ENCODE measurements at regions not wholly inside any gene's neighbourhood (a gene's known extent, or its start where the extent isn't known, plus 50 kb on each side); places are given as distances from the start of the nearest gene placed in this dataset.

DNA sequence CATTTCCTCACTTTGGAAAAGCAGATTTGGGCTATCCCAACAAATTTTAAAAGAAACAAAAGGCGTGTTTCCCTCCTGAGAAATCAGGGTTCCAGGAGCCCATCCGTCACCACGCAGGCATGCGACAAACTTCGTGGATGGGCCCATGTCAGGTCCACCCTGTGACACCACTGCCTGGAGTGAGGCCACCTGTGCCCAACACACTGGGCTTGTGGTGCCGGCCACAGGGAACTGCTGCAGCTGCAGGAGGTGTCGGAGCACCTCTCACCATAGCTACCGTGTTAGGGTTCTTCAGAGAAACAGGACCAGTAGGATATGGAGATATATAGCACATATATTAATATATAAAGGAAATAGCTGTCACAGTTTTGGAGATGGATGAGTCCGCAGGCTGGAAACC is 53.0 kb upstream of the BCL11B start:
- Histone ChIP-seq H3K79me2 (ENCODE audit: control insufficient read depth in 1 of 2, insufficient read depth in 2 of 2, low read length in 2 of 2) (no peaks in the 10 kb centered on the region), H3K14ac (ENCODE audit: insufficient read length) (no peak overlapping the region), H3K56ac (replicated peaks; ENCODE audit: insufficient read length, low read depth, low read length) (no peak overlapping the region), H2AFZ (ENCODE audit: low read length) (no peak overlapping the region), H3K9ac (replicated peaks in 1 of 4; ENCODE audit: extremely low read depth in 1 of 4, low read depth in 3 of 4, low read length in 3 of 4) (no peak overlapping the region), H3K4me3 (ENCODE audit: extremely low read depth in 1 of 4, insufficient read depth in 2 of 4, low read depth in 3 of 4, low read length in 4 of 4) (no peak overlapping the region), H3K79me1 (ENCODE audit: low read depth, low read length) (no peaks in the 10 kb centered on the region), H3K23me2 (ENCODE audit: low read depth, low read length) (no peaks in the 10 kb centered on the region), H3K4me1 (replicated peaks in 1 of 4; ENCODE audit: control insufficient read depth in 3 of 4, insufficient read depth in 4 of 4, low read length in 3 of 4) (peaks cover 0 to 3% (median 0%) of the 10 kb centered on the region in 4 experiments; a peak in 4 of 7 replicates), H2BK12ac (ENCODE audit: low read depth, low read length) (no peak overlapping the region), H2BK15ac (ENCODE audit: low read length) (no peak overlapping the region), H4K91ac (replicated peaks; ENCODE audit: insufficient read length, low read length) (no peak overlapping the region), H2AK5ac (ENCODE audit: low read depth, low read length) (no peak overlapping the region), H4K5ac (ENCODE audit: insufficient read length, low read depth, low read length) (no peak overlapping the region), H3K27ac (ENCODE audit: low read depth, low read length) (no peak overlapping the region), H3K9me3 (ENCODE audit: insufficient read depth in 2 of 2, low read depth in 1 of 2, low read length in 1 of 2) (no peaks in the 10 kb centered on the region), H3K18ac (ENCODE audit: extremely low read depth, low read length) (no peak overlapping the region), H4K8ac (ENCODE audit: extremely low read depth, insufficient read depth, low read length) (no peak overlapping the region), H3K27me3 (replicated peaks in 1 of 4; ENCODE audit: control insufficient read depth in 3 of 4, extremely low read depth in 1 of 4, insufficient read depth in 3 of 4, low read length in 3 of 4) (no peaks in the 10 kb centered on the region; a peak in 1 of 7 replicates), H2BK5ac (ENCODE audit: low read depth, low read length) (no peak overlapping the region), H3K4ac (replicated peaks; ENCODE audit: insufficient read length, low read depth, low read length) (no peak overlapping the region), H3K4me2 (ENCODE audit: insufficient read depth in 1 of 2, low read depth in 2 of 2, low read length in 2 of 2) (no peak overlapping the region), H3K23ac (ENCODE audit: insufficient read length) (no peak overlapping the region), H2BK20ac (ENCODE audit: low read length) (no peak overlapping the region), H3K36me3 (ENCODE audit: control insufficient read depth in 2 of 4, insufficient read depth in 4 of 4, low read length in 3 of 4) (no peaks in the 10 kb centered on the region), H4K20me1 (replicated peaks in 1 of 2; ENCODE audit: control insufficient read depth in 1 of 2, insufficient read depth in 2 of 2, low read length in 2 of 2) (peaks cover 0 to 2% of the 10 kb centered on the region in 2 experiments), H2BK120ac (replicated peaks; ENCODE audit: low read depth, low read length) (no peak overlapping the region)
- 91% methylated on average over 9 of the region's 9 CpGs; no CpG with 5 or more reads in 1 of the 2 experiments for WGBS, 2 experiments (ENCODE audit: extremely low coverage in 1 of 2, insufficient coverage in 1 of 2, insufficient read length in 1 of 2, insufficient replicate concordance in 2 of 2, low coverage in 1 of 2, low lambda C conversion rate in 2 of 2, missing lambda C conversion rate in 1 of 2)
- ChIA-PET CTCF (ENCODE audit: partially characterized antibody) (interaction anchor here (1.1 to 3.9 kb wide), 5 partner anchors 9 to 84 kb away, joined by 3 to 12 read pairs (median 5); no protein-coding TSS in a partner anchor), POLR2A (ENCODE audit: partially characterized antibody) (no interaction called here)
- FAIRE-seq, result no peak
- peak in 1 of 2 experiments; percentile 29 for DNase-seq (ENCODE audit: low read depth in 1 of 2, low spot score in 2 of 2)
- TF ChIP-seq SIRT6 (IDR thresholded peaks at IDR 0.05; ENCODE audit: low read length) (no peak), TEAD4 (IDR thresholded peaks at IDR 0.05; ENCODE audit: low read depth, low read length) (no peak), CHD1 (IDR thresholded peaks at IDR 0.05; ENCODE audit: low read depth, low read length) (no peak), HDAC6 (IDR thresholded peaks at IDR 0.05; ENCODE audit: low read depth, low read length) (no peak), RNF2 (IDR thresholded peaks at IDR 0.05; ENCODE audit: borderline replicate concordance, low read depth, low read length, missing control alignments, poor library complexity, severe bottlenecking) (no peak), CREB1 (IDR thresholded peaks at IDR 0.05) (no peak), SUZ12 (IDR thresholded peaks at IDR 0.05; ENCODE audit: low read length) (no peak), SAP30 (IDR thresholded peaks at IDR 0.05; ENCODE audit: insufficient read depth, insufficient replicate concordance, low read length) (no peak), CBX5 (IDR thresholded peaks at IDR 0.05; ENCODE audit: low read depth, low read length) (no peak), CEBPB (IDR thresholded peaks at IDR 0.05; ENCODE audit: low read depth, low read length) (no peak), EZH2 (IDR thresholded peaks at IDR 0.05; ENCODE audit: low read depth, low read length, severe bottlenecking) (no peak)
- TF ChIP-seq, protein P1, sequence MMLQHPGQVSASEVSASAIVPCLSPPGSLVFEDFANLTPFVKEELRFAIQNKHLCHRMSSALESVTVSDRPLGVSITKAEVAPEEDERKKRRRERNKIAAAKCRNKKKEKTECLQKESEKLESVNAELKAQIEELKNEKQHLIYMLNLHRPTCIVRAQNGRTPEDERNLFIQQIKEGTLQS (IDR thresholded peaks at IDR 0.05; ENCODE audit: insufficient read depth, low read depth, low read length), result no peak
- TF ChIP-seq, protein P2, sequence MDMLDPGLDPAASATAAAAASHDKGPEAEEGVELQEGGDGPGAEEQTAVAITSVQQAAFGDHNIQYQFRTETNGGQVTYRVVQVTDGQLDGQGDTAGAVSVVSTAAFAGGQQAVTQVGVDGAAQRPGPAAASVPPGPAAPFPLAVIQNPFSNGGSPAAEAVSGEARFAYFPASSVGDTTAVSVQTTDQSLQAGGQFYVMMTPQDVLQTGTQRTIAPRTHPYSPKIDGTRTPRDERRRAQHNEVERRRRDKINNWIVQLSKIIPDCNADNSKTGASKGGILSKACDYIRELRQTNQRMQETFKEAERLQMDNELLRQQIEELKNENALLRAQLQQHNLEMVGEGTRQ (IDR thresholded peaks at IDR 0.05; ENCODE audit: low read length), result no peak
